CD4-positive, alpha-beta T cell treated with Interleukin-12 subunit alpha and Interleukin-12 subunit beta, for 1 hour (primary cell): ENCODE measurements at regions not wholly inside any gene's neighbourhood (a gene's known extent, or its start where the extent isn't known, plus 50 kb on each side); places are given as distances from the start of the nearest gene placed in this dataset.
"Not testable (repeated sequence)": the region's sequence is repeated elsewhere in the genome, so short reads cannot be mapped to it uniquely, and the experiment has no call there.

ENCODE experiments used
- DNase-seq: peaks from one replicate; pipeline ENCODE4 v3.0.0-alpha.2; 2020

DNA sequence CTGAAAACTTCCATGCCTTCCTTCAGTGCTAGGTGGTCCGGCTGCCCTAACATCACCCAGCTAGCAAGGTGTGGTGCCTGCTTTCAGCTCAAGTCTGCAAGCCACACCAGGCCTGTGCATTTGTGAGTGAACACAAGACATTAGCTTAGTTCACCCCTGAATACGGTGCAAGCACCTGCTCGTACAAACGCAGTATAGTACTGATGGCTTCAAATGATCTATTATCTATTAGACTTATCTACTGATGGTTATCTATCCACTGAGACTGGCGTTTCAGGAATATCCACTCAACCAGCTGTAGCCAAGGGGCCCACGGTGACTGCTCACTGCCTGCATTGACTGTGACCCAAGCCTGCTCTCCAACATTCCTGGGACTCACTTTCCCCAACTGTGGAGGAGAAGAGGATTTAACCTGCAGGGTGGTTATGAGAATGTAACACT, 155.9 kb downstream of the SHOX start:
- DNase-seq: no peak

DNA sequence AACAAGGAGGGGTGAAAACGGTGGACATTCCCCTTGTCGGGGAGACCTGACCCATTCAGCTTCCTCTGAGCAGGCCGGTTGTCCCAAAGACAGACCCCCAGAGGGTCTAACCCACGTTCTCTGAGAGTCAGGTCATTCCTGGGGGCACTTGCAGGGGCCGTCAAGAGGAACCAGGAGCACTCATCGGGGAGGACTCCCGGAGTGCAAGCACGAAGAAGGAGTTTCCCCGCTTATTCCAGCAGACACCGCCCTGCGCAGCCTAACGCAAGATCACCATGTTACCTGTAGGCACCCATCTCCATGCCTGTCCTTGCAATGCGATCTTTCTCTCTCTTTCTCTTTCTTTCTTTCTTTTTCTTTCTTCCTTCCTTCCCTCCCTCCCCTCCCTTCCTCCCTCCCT, 154.2 kb downstream of the SHOX start:
- no peak for DNase-seq

DNA sequence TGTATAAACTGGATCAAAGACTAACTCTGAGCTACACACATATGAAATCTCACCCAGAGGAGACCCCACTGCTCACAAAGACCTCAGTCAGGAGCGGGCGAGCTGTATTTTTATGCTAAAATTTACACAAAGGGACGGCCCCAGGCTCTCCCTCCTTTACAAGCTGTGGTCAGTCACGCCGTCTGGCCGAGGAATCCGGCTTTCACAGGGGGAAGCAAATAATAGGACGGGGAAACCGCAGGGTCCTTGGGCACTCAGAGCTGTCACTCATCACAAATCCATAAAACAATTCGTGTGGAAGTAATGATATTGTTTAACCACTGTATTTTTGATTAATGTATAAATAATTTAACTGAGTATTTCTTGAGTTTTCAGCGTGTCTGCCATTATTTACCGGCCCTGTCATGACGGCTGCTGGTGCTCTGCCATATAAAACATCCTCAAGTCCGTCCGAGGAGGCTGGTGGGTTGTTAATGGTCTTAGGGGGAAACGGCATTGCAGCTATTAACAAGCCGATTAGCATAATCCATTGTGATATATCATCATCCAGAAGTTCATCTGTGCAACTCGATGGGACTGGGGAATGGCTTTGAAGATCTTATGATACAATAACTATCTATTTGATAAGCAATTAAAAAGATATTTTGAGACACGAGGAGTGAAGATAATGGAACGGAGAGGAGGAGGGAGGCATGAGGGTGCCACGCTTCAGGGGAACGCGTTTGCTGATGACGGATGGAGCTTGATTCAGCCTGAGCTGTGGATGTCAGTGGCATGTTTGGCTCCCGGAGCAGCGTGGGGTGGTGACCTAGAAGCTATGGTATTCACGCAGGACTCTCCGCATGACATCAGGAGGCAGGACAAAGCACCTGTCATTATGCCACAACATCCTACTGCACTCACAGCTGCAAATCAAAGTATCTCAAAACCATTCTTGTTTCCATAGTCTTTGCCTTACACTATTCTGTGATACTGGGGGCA, 150.9 kb downstream of the SHOX start:
- no peak for DNase-seq

DNA sequence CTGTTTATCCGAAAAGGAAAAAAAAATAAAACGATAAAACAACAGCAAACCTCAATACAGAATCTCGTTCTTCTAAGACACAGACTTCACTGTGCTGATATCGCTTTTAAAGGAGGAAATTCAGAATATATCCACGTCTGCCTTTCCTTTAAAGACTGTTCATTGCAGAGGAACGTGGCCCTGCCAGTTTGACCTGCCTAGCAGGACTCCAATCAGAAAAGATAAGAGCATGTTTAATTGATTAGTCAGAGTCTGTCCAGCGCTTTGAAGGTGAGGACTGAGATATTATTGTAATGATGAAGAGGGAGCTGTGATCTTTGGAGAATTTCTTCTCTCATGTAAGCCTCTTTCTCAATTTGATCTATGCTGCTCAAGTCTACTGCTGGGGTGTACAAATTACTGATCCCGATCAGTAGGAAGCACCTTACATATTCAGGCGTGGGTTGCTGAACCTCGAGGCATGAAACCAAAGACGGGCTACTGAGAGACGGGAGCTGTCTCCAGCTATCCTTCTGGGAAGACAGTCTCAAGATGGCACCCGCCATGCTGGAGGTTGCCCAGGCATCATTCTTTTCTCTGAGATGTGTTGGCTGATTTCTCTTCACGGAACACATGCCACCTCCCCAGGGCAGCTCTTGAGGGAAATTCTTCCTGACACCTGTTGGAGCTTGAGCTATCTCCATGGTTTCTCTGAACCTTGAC, 146.1 kb downstream of the SHOX start:
- no peak for DNase-seq

DNA sequence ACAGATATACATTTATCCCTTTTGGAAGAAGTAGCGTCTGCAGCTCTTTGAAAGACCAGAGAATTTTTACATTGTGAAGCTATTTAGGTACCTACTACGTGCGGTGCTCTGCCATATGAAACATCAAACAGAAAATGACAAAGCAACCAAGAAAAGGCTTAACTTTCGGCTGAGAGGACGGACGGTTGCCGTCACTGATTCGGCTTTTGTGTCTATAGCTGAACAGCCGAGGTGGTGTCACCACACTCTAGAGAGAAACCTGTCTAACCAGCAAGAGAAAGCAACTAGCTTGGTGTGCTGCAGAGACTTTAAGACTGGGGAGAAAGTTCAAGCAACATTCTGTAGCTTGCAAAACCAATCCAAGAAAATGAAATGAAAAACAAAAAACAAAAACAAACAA, 145.5 kb downstream of the SHOX start:
- no peak for DNase-seq

DNA sequence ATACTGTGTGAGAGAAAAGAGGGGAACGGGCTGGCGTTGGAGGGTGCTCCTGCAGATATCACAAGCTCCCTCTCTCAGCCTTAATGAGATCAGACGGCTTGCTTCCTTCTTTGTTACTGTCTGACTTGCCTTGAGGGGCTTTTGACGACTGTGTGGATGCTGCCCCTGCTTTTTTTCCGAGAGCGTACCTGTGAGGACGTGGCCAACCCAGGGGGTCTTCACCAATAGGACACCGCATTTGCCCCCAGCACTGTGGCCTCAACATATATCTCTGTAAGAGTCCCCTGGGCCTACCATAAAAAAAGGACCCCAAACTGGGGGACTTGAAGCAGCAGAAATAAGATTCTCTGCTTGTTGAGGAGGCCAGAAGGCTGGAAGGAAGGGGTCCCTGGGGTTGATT, 143.9 kb downstream of the SHOX start:
- no peak for DNase-seq

DNA sequence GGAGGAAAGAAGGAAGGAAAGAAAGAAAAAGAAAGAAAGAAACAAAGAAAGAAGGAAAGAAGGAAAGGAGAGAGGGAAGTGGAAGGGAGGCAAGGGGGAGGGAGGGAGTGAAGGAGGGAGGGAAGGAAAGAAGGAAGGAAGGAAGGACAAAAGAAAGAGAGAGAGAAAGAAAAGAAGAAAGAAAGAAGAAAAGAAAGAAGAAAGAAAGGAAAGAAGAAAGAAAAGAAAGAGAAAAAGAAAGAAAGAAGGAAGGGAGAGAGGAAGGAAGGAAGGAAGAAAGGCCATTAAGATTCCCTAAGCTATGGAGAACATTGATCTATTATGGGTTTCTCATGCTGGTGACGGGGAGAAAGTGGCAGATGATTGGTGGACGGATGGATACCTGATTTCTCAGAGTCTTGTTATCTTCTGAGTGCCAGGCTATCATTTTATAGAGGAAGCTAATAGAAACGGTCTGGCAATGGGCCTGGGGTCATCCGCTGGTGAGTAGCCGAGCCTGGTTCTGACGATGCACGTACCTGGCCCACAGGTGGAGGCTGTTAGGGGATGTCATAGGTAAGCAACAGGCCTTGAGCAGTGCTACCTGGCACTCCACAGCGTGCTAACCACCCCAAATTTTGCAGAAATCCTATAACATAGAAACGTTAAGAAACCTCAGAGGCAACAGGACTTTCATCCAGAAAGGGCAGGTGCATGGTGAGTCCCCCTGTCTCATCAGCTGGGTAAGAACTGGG, 142.9 kb downstream of the SHOX start:
- no peak for DNase-seq

DNA sequence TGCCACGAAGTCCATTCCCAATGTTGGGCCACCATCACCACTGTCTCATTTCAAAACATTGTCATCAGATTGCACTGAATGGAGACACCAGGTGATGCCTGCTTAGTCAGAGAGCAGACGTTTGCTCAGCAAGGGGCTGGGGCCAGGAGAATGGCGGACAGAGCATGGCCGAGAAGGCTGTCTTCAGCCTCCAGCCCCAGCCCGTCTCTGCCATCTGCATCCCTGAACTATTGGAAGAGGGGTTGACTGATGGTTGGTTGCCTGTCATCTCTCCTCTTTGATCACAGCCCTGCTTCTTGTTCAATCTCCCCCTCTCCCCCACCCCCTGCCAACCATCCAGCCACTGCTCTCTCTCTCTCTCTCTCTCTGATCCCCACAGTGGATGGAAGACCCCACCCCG, 140.9 kb downstream of the SHOX start:
- DNase-seq: no peak

DNA sequence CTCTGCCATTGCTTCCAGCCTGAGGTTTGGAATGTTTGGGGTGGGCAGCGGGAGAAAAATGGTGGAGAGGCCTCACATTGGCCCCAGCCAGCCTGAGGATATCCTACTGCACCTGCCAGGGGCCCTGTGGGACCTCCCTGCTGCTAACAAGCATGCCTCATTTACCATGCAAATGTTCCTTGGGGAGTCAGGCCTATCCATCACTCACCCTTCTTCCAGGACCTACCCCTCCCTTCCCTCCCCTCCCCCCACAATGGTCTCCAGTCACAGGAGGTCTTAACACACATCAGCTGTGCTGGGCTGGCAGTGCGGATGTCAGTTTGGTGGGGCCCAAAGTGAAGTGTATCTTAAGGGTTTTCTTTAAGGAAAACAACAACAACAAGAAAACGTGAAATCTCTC, 139.2 kb downstream of the SHOX start:
- no peak for DNase-seq

DNA sequence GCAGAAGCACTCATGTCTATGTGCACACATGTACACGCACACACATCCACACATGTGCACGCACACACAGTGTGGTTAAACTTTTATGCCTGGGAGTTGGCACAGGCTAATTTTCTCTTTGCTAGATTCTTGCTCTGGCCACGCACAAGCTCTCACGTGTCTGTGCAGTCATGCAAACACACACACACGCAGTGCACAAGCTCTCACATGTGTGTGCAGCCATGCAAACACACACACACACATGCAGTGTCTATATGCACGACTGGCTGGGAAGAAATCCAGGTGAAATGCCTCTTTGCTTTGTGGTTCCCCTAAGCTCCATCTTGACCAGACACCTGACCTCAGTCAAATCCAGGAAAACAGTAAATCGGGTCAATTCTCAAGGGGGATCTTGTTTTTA, 138.0 kb downstream of the SHOX start:
- DNase-seq: no peak

DNA sequence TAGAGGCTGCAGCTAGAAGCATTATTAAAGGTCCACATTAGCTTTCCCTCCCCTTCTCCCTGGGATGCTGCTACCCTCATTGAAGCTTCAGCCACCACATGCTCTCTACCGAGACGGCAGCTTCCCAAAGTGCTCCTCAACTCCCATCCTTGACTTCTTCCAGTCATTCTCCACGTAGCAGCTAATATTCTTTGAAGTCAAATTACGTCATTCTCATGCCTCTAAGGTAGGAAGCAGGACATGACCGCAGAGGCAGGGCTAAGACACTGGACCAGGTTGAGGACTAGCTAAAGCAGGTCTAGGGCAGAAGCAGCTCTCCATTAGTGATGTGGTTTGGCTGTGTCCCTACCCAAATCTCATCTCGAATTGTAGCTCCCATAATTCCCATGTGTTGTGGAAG, 128.3 kb downstream of the SHOX start:
- DNase-seq: no peak

DNA sequence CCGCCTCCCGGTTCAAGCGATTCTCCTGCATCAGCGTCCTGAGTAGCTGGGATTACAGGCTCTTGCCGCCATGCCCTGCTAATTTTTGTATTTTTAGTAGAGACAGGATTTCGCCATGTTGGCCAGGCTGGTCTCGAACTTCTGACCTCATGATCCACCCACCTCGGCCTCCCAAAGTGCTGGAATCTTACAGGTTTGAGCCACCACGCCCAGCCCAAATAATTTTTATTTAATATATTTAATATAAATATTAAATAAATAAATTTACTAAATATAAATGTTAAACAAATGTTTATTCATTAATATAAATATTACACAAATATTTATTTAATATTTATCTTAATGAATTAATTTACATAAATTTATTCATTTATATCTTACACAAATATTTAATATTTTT, 120.2 kb downstream of the SHOX start:
- DNase-seq: no peak

DNA sequence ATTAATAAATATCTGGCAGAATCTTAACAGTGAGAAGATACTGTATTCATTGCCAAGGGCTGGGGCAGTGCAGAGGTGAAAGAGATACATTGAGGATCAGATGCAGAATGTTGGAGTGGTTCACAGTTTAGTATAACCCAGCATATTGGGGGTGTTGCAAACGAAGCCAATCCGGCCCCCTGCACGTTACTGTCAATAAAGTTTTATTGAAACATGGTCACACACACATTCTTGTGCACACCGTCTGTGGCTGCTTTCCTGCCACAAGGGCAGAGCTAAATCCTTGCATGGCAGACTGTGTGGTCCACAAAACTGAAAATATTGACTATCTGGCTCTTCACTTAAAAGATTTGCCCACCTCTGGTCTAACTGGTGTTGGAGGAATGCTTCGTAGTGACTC, 119.7 kb downstream of the SHOX start:
- no peak for DNase-seq

DNA sequence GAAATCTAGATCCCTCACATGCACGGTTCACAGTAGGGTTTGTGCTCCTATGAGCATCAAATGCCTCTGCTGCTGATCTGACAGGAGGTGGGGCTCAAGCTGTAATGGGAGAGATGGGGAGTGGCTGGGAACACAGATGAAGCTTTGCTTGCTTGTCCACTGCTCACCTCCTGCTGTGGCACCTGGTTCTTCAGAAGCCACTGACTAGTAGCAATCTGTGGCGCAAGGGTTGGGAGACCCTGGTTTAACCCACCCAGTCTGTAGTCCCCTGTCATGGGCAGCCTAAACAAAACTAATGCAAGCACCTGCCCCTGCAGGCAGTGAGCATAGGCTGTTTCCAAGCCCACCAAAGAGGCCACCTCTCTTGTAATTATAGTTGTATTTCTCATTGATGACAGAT, 116.6 kb downstream of the SHOX start:
- DNase-seq: no peak

DNA sequence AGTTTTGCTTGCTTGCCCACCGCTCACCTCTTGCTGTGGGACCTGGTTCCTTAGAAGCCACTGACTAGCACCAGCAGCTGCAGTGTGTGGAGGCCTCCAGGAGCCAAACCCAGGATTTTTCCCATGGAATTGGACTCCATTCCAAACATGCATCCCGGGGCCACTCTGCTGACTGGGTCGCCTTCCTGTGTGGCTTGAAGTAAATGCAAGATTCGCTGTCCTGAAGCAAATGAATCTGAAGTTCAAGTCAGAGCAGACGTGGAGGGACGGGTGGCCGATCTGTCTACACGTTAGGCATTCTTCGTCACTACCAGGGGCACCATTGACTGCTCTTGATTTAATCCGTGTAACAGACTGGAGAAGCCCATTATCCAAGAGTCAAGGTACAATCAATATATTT, 109.0 kb downstream of the SHOX start:
- DNase-seq: no peak

DNA sequence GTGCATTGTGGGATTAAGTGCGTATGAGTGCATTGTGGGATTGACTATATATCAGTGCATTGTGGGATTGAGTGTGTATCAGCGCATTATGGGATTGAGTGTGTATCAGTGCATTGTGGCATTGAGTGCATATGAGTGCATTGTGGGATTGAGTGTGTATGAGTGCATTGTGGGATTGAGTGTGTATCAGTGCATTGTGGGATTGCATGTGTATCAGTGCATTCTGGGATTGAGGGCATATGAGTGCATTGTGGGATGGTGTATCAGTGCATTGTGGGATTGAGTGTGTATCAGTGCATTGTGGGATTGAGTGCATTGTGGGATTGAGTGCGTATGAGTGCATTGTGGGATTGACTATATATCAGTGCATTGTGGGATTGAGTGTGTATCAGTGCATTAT, 106.4 kb downstream of the SHOX start:
- DNase-seq: not testable (repeated sequence)

DNA sequence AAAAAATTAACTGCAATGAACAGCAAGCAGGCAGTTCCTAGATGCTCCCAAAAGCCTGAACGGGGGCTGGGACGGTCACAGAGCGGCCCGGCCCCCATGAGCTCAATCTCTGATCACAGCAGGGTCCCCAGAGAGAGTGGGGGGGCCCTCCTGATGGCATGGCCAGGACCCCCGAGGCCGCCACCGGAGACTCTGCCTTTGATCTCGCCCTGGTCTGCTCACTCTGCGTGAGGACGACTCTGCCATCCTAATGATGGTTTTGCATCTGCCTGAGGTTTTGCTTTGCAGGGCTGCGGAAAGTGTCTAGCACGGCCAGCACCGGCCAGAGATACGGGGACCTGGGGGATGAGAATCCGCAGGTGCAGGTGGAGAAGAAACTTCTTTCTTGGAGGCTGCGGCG, 103.8 kb downstream of the SHOX start:
- no peak for DNase-seq

DNA sequence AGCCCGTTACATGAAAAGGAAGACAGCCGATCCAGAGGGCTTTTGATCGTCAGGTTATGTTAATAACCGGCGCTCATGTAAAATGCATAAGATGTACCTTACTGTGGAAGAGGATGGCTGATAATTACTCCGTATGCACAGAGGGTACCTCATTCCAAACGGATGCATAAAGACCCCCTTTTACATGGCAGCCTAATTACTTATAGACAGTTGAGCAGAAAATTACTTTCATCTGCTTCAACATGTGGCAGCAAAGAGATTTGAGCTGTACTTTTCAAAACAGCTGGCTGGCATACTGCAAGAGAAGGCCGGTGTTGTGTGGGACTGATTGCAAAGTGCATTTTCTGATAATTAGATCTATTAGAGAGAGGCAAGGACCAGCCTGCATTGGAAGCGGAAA, 103.4 kb downstream of the SHOX start:
- DNase-seq: no peak

DNA sequence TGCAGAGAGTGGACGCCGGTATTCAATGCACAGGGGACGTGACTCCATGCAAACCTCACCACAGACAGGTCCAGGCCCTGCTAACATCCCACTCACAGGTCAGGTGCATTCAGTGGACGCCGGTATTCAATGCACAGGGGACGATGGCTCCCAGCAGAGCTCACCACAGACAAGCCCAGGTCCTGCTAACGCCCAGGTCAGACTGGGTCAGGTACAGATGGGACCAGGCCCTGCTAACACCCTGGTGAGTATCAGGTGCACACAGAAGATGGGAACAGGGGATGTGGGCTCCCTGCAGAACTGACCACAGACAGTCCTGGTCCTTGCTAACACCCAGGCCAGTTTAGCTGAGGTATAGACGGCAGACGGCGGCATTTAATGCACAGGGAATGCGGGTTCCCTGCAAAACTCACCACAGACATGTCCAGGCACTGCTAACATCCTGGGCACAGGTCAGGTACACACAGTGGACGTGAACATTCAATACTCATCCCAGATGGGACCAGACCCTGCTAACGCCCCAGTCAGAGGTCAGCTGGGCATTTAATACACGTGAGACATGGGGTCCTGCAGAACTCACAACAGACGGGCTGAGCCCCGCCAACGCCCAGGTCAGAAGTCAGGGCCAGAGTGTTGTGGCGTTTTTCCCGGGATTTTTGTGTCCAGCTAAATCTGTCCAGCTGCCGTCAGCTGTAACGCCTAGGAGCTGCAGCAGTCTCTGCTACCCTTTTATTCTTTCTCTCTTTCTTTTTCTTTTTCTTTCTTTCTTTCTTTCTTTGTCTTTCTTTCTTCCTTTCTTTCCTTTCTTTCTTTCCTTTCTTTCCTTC, 99.2 kb downstream of the SHOX start:
- no peak for DNase-seq

DNA sequence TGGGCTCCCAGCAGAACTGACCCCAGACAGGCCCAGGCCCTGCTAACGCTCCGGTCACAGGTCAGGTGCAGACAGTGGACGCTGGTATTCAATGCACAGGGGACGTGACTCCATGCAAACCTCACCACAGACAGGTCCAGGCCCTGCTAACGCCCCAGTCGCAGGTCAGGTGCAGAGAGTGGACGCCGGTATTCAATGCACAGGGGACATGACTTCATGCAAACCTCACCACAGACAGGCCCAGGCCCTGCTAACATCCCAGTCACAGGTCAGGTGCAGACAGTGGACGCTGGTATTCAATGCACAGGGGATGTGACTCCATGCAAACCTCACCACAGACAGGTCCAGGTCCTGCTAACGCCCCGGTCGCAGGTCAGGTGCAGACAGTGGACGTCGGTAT, 98.5 kb downstream of the SHOX start:
- not testable (repeated sequence) for DNase-seq

DNA sequence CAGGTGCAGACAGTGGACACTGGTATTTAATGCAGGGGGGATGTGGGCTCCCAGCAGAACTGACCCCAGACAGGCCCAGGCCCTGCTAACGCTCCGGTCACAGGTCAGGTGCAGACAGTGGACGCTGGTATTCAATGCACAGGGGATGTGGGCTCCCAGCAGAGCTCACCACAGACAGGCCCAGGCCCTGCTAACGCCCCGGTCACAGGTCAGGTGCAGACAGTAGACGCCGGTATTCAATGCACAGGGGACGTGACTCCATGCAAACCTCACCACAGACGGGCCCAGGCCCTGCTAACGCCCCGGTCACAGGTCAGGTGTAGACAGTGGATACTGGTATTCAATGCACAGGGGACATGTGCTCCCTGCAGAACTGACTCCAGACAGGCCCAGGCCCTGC, 98.0 kb downstream of the SHOX start:
- not testable (repeated sequence) for DNase-seq

DNA sequence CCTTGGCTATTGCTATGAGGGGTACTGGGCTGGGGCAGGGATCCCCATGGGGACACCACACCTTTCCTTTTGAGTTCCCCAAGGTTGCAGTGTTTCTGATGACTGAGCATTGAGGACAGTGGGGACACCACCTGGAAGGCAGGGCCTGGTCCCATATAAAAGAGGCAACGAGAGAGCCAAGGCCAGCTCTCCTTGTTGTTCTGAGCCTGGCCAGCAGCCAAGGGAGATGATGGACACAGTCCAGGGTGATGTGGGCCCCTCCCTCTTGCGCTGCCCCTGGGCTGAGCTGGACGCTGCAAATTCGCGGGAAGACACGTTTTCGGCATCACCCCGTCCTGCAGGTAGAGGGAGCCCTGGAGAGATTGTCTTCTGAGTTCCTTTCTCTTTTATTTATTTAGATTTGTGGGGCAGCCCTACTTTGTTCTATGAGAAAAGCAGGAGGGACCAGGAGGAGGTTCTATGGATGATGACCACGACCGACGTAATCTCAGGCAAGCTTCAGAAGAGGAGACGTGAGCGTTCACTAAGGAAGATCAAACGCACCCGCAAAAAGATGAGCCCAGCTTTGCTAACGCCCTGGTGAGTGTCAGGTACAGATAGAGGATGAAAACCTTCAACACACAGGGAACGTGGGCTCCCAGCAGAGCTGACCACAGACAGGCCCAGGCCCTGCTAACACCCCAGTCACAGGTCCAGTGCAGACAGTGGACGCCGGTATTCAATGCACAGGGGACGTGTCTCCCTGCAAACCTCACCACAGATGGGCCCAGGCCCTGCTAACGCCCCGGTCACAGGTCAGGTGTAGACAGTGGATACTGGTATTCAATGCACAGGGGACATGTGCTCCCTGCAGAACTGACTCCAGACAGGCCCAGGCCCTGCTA, 97.4 kb downstream of the SHOX start:
- DNase-seq: no peak
